GM10266 (cell line): ENCODE measurements at regions not wholly inside any gene's neighbourhood (a gene's known extent, or its start where the extent isn't known, plus 50 kb on each side); places are given as distances from the start of the nearest gene placed in this dataset.

Experiments used
- DNase-seq: peaks from one replicate; pipeline ENCODE4 v3.0.0; 2012; ENCODE audit errors: extremely low spot score
- CTCF ChIP-seq: IDR thresholded peaks from 2 replicates; pipeline ENCODE4 v1.5.1; 2012; ENCODE audit warnings: mild to moderate bottlenecking, low read depth; ENCODE audit not compliant: control insufficient read depth, insufficient read depth; ENCODE audit errors: missing control alignments

DNA sequence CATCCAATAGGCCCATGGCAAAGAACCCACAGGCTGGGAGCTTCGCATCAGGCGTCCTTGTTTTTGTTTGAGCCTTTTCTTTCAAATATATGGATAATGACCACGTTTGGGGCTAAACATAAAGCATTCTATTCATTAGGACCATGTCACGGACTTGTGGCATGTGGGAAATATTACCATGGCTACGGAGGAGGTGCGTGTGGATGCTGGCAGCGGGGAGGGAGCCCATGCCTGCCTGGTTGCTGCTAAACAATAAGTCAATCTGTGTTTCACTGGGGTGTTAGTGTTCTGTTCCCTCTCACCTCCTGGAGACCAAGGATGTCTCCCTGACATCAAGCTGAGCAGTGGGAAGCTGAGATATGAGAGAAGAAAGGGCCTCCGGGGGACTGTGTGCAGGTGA, 121.1 kb downstream of the IRS2 start:
- DNase-seq, result no peak

DNA sequence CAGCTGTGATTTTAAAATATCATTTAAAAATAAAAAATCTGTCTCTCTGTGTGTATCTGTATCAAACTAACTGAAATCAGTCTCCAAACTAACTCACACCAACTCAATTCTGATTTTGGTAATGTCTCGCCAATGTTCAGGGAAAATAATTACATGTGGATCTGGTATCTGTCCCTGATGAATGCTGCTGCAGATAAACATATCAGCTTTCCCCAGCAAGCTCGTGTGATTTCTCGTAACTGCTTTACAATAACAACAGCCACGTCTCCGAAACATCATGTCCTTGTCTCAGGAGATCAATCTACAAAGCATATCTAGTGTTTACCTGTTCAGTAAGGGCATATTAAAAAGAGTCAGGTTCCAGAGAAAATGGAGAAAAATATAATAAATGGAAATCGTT, 129.0 kb downstream of the IRS2 start:
- no peak for DNase-seq
- no peak for TF ChIP-seq CTCF

More for the DNA sequence above, 121.1 kb downstream of the IRS2 start:
- TF ChIP-seq CTCF, result no peak

DNA sequence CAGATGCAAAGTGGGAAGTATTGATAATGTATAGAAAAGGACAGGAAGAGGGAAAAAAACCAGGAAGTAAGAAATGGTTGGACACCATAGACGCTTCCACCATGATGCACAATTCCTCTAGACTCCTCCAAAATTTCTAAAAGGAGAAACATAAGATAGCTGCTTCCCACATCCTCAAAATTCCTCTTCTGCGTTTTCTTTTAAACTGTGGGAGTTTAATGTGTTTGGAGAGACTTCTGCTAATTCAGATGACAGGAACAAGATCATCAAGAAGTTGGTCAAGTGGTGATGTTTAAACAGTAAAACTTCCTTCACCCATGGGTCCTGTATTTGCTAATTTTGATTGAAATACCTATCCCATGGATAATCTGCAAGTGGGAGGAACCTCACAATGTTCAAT, 130.2 kb downstream of the IRS2 start:
- TF ChIP-seq CTCF, result no peak
- DNase-seq, result no peak

GRCh38 chr13:109655611-109656010, 130.8 kb downstream of the IRS2 start:
- no peak for TF ChIP-seq CTCF
- DNase-seq, result no peak

DNA sequence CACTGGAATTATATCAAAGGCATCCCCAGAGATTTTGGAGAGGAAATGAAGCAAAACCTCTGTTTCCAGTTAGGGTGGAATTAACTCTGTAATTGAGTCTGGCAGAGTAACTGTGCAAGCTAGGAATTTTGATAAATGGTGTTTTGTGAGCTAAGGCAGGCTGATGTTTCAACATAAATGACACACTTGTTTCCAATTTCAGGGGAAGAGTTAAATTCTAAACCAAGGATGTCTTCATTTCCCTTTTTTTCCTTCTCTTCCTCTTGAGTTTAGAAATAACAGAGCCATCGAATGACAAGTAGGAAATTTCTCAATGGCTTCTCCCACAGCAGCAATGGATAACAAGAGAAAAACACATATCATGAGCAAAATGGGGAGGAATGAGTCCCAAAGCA, 131.2 kb downstream of the IRS2 start:
- TF ChIP-seq CTCF, result no peak
- DNase-seq, result no peak

- no peak for DNase-seq
These were observed 131.8 kb downstream of the IRS2 start for GRCh38 chr13:109654341-109655205.

More at GRCh38 chr13:109654341-109655205, 131.8 kb downstream of the IRS2 start:
- no peak for TF ChIP-seq CTCF
